ENCODE measurements at regions not wholly inside any gene's neighbourhood (a gene's known extent, or its start where the extent isn't known, plus 50 kb on each side); places are given as distances from the start of the nearest gene placed in this dataset.

GRCh38 chr4:89561048-89561447, 253.4 kb upstream of the GPRIN3 start:
- TF ChIP-seq CTCF (IDR thresholded peaks at IDR 0.05; ENCODE audit: low read depth, low read length) = no peak
- no peak for TF ChIP-seq EZH2phosphoT487 (IDR thresholded peaks at IDR 0.05; ENCODE audit: low read depth)
